ENCODE measurements at regions not wholly inside any gene's neighbourhood (a gene's known extent, or its start where the extent isn't known, plus 50 kb on each side); places are given as distances from the start of the nearest gene placed in this dataset.

DNA sequence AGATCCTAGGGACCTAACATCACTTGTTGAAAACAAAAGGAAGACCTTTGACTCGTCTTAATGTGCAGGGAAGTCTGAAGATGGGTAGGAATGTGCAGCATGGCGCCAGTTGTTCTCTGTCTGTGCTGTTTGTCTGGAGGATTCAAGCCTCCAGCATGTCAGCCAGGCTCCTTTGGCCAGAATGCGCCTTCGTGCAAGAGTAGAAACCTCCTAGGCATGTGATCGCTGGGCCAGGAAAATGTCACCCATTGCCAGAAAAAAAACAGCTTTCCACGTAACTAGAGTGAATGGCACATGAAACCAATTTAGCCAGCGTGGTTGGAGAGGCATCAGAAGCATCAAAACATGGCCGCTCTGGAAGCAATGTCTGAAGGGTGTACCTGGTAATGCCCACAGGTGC is 132.7 kb downstream of the EDN1 start:
- TF ChIP-seq ZNF274 (IDR thresholded peaks at IDR 0.05; ENCODE audit: borderline replicate concordance, extremely low read depth, low read length) (no peak), EGR1 (IDR thresholded peaks at IDR 0.05; ENCODE audit: borderline replicate concordance, low read depth, low read length) (no peak), KDM5A (IDR thresholded peaks at IDR 0.05; ENCODE audit: low read length) (no peak), JUN (IDR thresholded peaks at IDR 0.05; ENCODE audit: low read depth, low read length) (no peak), RFX5 (IDR thresholded peaks at IDR 0.05; ENCODE audit: borderline replicate concordance, low read depth, low read length) (no peak)
- TF ChIP-seq, protein P1, sequence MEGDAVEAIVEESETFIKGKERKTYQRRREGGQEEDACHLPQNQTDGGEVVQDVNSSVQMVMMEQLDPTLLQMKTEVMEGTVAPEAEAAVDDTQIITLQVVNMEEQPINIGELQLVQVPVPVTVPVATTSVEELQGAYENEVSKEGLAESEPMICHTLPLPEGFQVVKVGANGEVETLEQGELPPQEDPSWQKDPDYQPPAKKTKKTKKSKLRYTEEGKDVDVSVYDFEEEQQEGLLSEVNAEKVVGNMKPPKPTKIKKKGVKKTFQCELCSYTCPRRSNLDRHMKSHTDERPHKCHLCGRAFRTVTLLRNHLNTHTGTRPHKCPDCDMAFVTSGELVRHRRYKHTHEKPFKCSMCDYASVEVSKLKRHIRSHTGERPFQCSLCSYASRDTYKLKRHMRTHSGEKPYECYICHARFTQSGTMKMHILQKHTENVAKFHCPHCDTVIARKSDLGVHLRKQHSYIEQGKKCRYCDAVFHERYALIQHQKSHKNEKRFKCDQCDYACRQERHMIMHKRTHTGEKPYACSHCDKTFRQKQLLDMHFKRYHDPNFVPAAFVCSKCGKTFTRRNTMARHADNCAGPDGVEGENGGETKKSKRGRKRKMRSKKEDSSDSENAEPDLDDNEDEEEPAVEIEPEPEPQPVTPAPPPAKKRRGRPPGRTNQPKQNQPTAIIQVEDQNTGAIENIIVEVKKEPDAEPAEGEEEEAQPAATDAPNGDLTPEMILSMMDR (IDR thresholded peaks at IDR 0.05; ENCODE audit: control extremely low read depth in 1 of 3, insufficient read depth in 1 of 3, low read depth in 1 of 3, low read length in 3 of 3) = no peak

Measured in H1 (cell line).